ENCODE measurements at regions not wholly inside any gene's neighbourhood (a gene's known extent, or its start where the extent isn't known, plus 50 kb on each side); places are given as distances from the start of the nearest gene placed in this dataset.
A peak's percentile ranks its signal among the peaks of the same experiment; 100 is the strongest.

GRCh38 chrX:120774606-120775005, 101.1 kb downstream of the CT47B1 start:
- no peaks in the 10 kb centered on the region for H4K20me1 ChIP-seq (ENCODE audit: insufficient read depth)
- no peaks in the 10 kb centered on the region for H3K79me2 ChIP-seq (ENCODE audit: insufficient read depth, low read depth)
- H3K4me3 ChIP-seq (IDR thresholded peaks at IDR 0.05; ENCODE audit: insufficient read depth, low read depth, low read length) = no peak overlapping the region
- H2AFZ ChIP-seq (ENCODE audit: low read depth) = no peak overlapping the region
- peaks cover 11% of the 10 kb centered on the region for H3K4me1 ChIP-seq (ENCODE audit: low read depth, poor library complexity, severe bottlenecking)
- H3K4me2 ChIP-seq = no peak overlapping the region
- H3K9ac ChIP-seq = no peak overlapping the region
- no peaks in the 10 kb centered on the region for H3K36me3 ChIP-seq (ENCODE audit: insufficient read depth)
- no peak overlapping the region for H3K27ac ChIP-seq
- no peaks in the 10 kb centered on the region for H3K27me3 ChIP-seq (ENCODE audit: insufficient read depth, low read depth)
- no peak for TF ChIP-seq CTCF (conservative IDR thresholded peaks at IDR 0.05; ENCODE audit: low read depth, low read length)

DNA sequence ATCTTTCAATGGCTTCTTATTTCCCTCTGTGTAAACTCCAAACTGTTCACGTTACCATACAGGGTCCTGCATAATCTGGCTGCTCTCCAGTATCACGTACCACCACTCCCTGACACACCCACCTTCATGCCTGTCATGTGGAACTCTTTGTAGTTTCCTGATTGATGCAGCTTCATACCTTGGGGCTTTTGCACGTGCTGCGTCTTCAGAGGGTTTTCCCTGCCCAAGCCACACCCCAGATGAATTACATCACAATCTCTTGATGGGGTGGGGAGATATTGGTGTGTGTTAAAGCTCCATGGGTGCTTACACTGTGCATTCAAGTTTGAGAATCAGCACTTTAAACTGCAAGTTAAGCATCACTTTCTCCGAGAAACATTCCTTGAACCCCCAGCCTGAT, 101.9 kb downstream of the CT47B1 start:
- no peaks in the 10 kb centered on the region for H4K20me1 ChIP-seq (ENCODE audit: insufficient read depth)
- H3K27ac ChIP-seq = no peak overlapping the region
- H3K79me2 ChIP-seq (ENCODE audit: insufficient read depth, low read depth) = no peaks in the 10 kb centered on the region
- TF ChIP-seq CTCF (conservative IDR thresholded peaks at IDR 0.05; ENCODE audit: low read depth, low read length) = no peak
- no peak overlapping the region for H3K9ac ChIP-seq
- H3K4me3 ChIP-seq (IDR thresholded peaks at IDR 0.05; ENCODE audit: insufficient read depth, low read depth, low read length) = no peak overlapping the region
- H3K4me2 ChIP-seq = no peak overlapping the region
- no peak overlapping the region for H2AFZ ChIP-seq (ENCODE audit: low read depth)
- peaks cover 12% of the 10 kb centered on the region for H3K4me1 ChIP-seq (ENCODE audit: low read depth, poor library complexity, severe bottlenecking)
- no peaks in the 10 kb centered on the region for H3K36me3 ChIP-seq (ENCODE audit: insufficient read depth)
- H3K27me3 ChIP-seq (ENCODE audit: insufficient read depth, low read depth) = no peaks in the 10 kb centered on the region

- no peak overlapping the region for H3K4me3 ChIP-seq (IDR thresholded peaks at IDR 0.05; ENCODE audit: insufficient read depth, low read depth, low read length)
- H3K79me2 ChIP-seq (ENCODE audit: insufficient read depth, low read depth) = no peaks in the 10 kb centered on the region
- H3K4me1 ChIP-seq (ENCODE audit: low read depth, poor library complexity, severe bottlenecking) = peaks cover 12% of the 10 kb centered on the region
- no peaks in the 10 kb centered on the region for H3K27me3 ChIP-seq (ENCODE audit: insufficient read depth, low read depth)
- H3K36me3 ChIP-seq (ENCODE audit: insufficient read depth) = no peaks in the 10 kb centered on the region
- no peaks in the 10 kb centered on the region for H4K20me1 ChIP-seq (ENCODE audit: insufficient read depth)
- H3K27ac ChIP-seq = no peak overlapping the region
- H2AFZ ChIP-seq (ENCODE audit: low read depth) = no peak overlapping the region; the same call in 1 of the 2 replicates
- TF ChIP-seq CTCF (conservative IDR thresholded peaks at IDR 0.05; ENCODE audit: low read depth, low read length) = peak; percentile 37; the same call in 1 of the 2 replicates
- H3K9ac ChIP-seq = no peak overlapping the region
- no peak overlapping the region for H3K4me2 ChIP-seq
Measured at GRCh38 chrX:120769576-120770341, 105.9 kb downstream of the CT47B1 start.

GRCh38 chrX:120768681-120769080, 107.0 kb downstream of the CT47B1 start:
- no peak overlapping the region for H3K9ac ChIP-seq
- peaks cover 12% of the 10 kb centered on the region for H3K4me1 ChIP-seq (ENCODE audit: low read depth, poor library complexity, severe bottlenecking)
- H3K4me2 ChIP-seq = no peak overlapping the region
- no peaks in the 10 kb centered on the region for H3K36me3 ChIP-seq (ENCODE audit: insufficient read depth)
- H4K20me1 ChIP-seq (ENCODE audit: insufficient read depth) = no peaks in the 10 kb centered on the region
- no peak overlapping the region for H3K4me3 ChIP-seq (IDR thresholded peaks at IDR 0.05; ENCODE audit: insufficient read depth, low read depth, low read length)
- TF ChIP-seq CTCF (conservative IDR thresholded peaks at IDR 0.05; ENCODE audit: low read depth, low read length) = no peak
- no peaks in the 10 kb centered on the region for H3K27me3 ChIP-seq (ENCODE audit: insufficient read depth, low read depth)
- H3K79me2 ChIP-seq (ENCODE audit: insufficient read depth, low read depth) = no peaks in the 10 kb centered on the region
- H3K27ac ChIP-seq = no peak overlapping the region
- H2AFZ ChIP-seq (ENCODE audit: low read depth) = no peak overlapping the region

Measured in KMS-11 (cell line).